HepG2 (cell line): ENCODE measurements at regions not wholly inside any gene's neighbourhood (a gene's known extent, or its start where the extent isn't known, plus 50 kb on each side); places are given as distances from the start of the nearest gene placed in this dataset.

Source experiments
- ATAC-seq: fragments of 200-7000 bp; cut with Tn5 transposase; 3 replicates; pipeline ENCODE4 v1.9.1; 2020; ENCODE audit warnings: mild to moderate bottlenecking, moderate library complexity
- BruUV-seq: library from RNA; stranded (reverse); fragments of 400-500 nt; replicated peaks from 2 replicates; lab custom pipeline; 2021; lab: Mats Ljungman, UMichigan
- CTCF ChIA-PET: fragments of 300-600 bp; formaldehyde crosslinking; extraction: SDS; loops from one replicate; lab custom pipeline; 2021; ENCODE audit warnings: low total read pairs, inconsistent platforms, low intra/inter-chr PET ratio; lab: Yijun Ruan, JAX
- POLR2A ChIA-PET: fragments of 350-600 bp; sonication (Branson Sonifier 250); formaldehyde crosslinking; loops from one replicate; lab custom pipeline; 2020; ENCODE audit warnings: antibody characterized with exemption, inconsistent platforms; lab: Yijun Ruan, JAX
- DNase-seq: peaks from one replicate; pipeline ENCODE4 v3.0.0-alpha.2; 2015; ENCODE audit warnings: low spot score
- FAIRE-seq: peaks from 3 replicates; lab custom pipeline; 2011; peaks lifted over from hg19 to GRCh38; lab: Jason Lieb, UNC
- H2AFZ ChIP-seq: one replicate; pipeline ENCODE4 v1.6.1; 2011; ENCODE audit warnings: low read length, inconsistent platforms
- H3K27ac ChIP-seq: fragments of 300-600 bp; 3 replicates; pipeline ENCODE4 v1.8.0; 2011; ENCODE audit warnings: mixed run types, mild to moderate bottlenecking, mixed read lengths, low read length, inconsistent platforms; ENCODE audit not compliant: insufficient read depth; ENCODE audit errors: extremely low read length
- H3K27me3 ChIP-seq, 2 experiments: fragments of 200-600 bp in 1 of 2; 2 replicates in 1 of 2; 3 replicates in 1 of 2; pipeline versions ENCODE4 v1.6.0 to v1.8.0; 2011; ENCODE audit warnings: low read length in 2 of 2, mild to moderate bottlenecking in 2 of 2, moderate library complexity in 2 of 2, inconsistent platforms in 1 of 2; ENCODE audit not compliant: insufficient read depth in 2 of 2, control insufficient read depth in 1 of 2
- H3K36me3 ChIP-seq, 2 experiments: fragments of 200-600 bp in 1 of 2; replicated peaks in 1 of 2; 2 replicates in 1 of 2; 3 replicates in 1 of 2; pipeline versions ENCODE4 v1.5.1 to v1.8.0; 2011; ENCODE audit warnings: low read length in 2 of 2, inconsistent platforms in 1 of 2; ENCODE audit not compliant: insufficient read depth in 2 of 2, control insufficient read depth in 1 of 2
- H3K4me1 ChIP-seq: 2 replicates; pipeline ENCODE4 v1.5.1; 2012; ENCODE audit warnings: low read length, inconsistent platforms; ENCODE audit not compliant: insufficient read depth
- H3K4me2 ChIP-seq: 2 replicates; pipeline ENCODE4 v1.6.0; 2011; ENCODE audit warnings: low read depth, low read length, inconsistent platforms
- H3K4me3 ChIP-seq, 3 experiments: fragments of 200-600 bp in 1 of 3; sonication (generic), shearing (Covaris generic) in 1 of 3; replicated peaks in 1 of 3; 2 replicates each; pipeline ENCODE4 v1.5.1; 2011 to 2016; ENCODE audit warnings: low read length in 3 of 3, inconsistent platforms in 2 of 3, low read depth in 2 of 3, mild to moderate bottlenecking in 2 of 3, control low read depth in 1 of 3, mixed read lengths in 1 of 3; ENCODE audit not compliant: insufficient read depth in 1 of 3
- H3K79me2 ChIP-seq: one replicate; pipeline ENCODE4 v1.6.1; 2011; ENCODE audit warnings: low read length, inconsistent platforms; ENCODE audit not compliant: insufficient read depth
- H3K9ac ChIP-seq: 2 replicates; pipeline ENCODE4 v1.6.0; 2011; ENCODE audit warnings: mild to moderate bottlenecking, low read depth, low read length, inconsistent platforms; ENCODE audit not compliant: insufficient read depth
- H3K9me3 ChIP-seq: 2 replicates; pipeline ENCODE4 v1.5.1; 2012; ENCODE audit warnings: mild to moderate bottlenecking, low read length
- H4K20me1 ChIP-seq: 2 replicates; pipeline ENCODE4 v1.6.0; 2011; ENCODE audit warnings: inconsistent platforms, mild to moderate bottlenecking, low read length, moderate library complexity; ENCODE audit not compliant: insufficient read depth
- KDM3A ChIP-seq: IDR thresholded peaks from 2 replicates; pipeline ENCODE4 v1.6.1; 2018; ENCODE audit warnings: low read depth, missing compliant biosample characterization
- KLF9 ChIP-seq: IDR thresholded peaks from 2 replicates; pipeline ENCODE4 v1.6.1; 2016; ENCODE audit warnings: low read depth
- KMT2B ChIP-seq: IDR thresholded peaks from 2 replicates; pipeline ENCODE4 v1.6.1; 2016; ENCODE audit warnings: missing genetic modification reagents, missing compliant biosample characterization
- MXD4 ChIP-seq: IDR thresholded peaks from 2 replicates; pipeline ENCODE4 v1.6.1; 2016; ENCODE audit warnings: mild to moderate bottlenecking, missing biosample characterization, missing genetic modification reagents
- REL ChIP-seq: sonication (generic); formaldehyde crosslinking; conservative IDR thresholded peaks from 2 replicates; pipeline ENCODE4 v1.8.0; 2022; ENCODE audit warnings: mild to moderate bottlenecking, missing genetic modification reagents, moderate library complexity
- ZBTB33 ChIP-seq: sonication (generic); formaldehyde crosslinking; IDR thresholded peaks from 2 replicates; pipeline ENCODE4 v1.4.0; 2020; ENCODE audit warnings: missing genetic modification reagents
- ZNF224 ChIP-seq: sonication (generic); formaldehyde crosslinking; IDR thresholded peaks from 2 replicates; pipeline ENCODE4 v1.5.0; 2020; ENCODE audit warnings: mild to moderate bottlenecking, missing genetic modification reagents
- ZNF318 ChIP-seq: sonication (generic); formaldehyde crosslinking; IDR thresholded peaks from 2 replicates; pipeline ENCODE4 v1.4.0; 2020; ENCODE audit warnings: mild to moderate bottlenecking, missing genetic modification reagents
- ZNF563 ChIP-seq: sonication (generic); formaldehyde crosslinking; IDR thresholded peaks from 2 replicates; pipeline ENCODE4 v1.8.0; 2022; ENCODE audit warnings: mild to moderate bottlenecking, moderate library complexity, missing genetic modification reagents
- ZNF670 ChIP-seq: sonication (generic); formaldehyde crosslinking; IDR thresholded peaks from 2 replicates; pipeline ENCODE4 v1.8.0; 2022; ENCODE audit warnings: mild to moderate bottlenecking, missing genetic modification reagents, borderline replicate concordance
- ZNF883 ChIP-seq: sonication (generic); formaldehyde crosslinking; IDR thresholded peaks from 2 replicates; pipeline ENCODE4 v1.5.1; 2020; ENCODE audit warnings: mild to moderate bottlenecking, missing genetic modification reagents; ENCODE audit errors: not compliant biosample characterization
- WGBS: methylation state at CpG from one replicate; pipeline ENCODE4 v1.1.6; 2017; ENCODE audit warnings: low lambda C conversion rate; 5-methylcytosine and 5-hydroxymethylcytosine counted together
- in situ Hi-C: cut with HindIII; loops from 2 replicates; pipeline ENCODE4 v1.10.0; 2017; ENCODE audit warnings: low pct_unique_long_range_greater_than_20kb; ENCODE audit not compliant: extremely low pct_ligation_motif_present
- intact Hi-C: fragments of 100-400 bp; cut with micrococcal nuclease; formaldehyde crosslinking; loops from one replicate; pipeline ENCODE4 v1.10.0; 2022; ENCODE audit not compliant: unreplicated experiment
- TF ChIP-seq, protein P1 (sequence below): sonication (generic); formaldehyde crosslinking; IDR thresholded peaks from 2 replicates; pipeline ENCODE4 v1.5.0; 2020; ENCODE audit warnings: missing genetic modification reagents
- TF ChIP-seq, protein P2 (sequence below): sonication (generic); formaldehyde crosslinking; conservative IDR thresholded peaks from 2 replicates; pipeline ENCODE4 v1.8.0; 2022; ENCODE audit warnings: missing genetic modification reagents

DNA sequence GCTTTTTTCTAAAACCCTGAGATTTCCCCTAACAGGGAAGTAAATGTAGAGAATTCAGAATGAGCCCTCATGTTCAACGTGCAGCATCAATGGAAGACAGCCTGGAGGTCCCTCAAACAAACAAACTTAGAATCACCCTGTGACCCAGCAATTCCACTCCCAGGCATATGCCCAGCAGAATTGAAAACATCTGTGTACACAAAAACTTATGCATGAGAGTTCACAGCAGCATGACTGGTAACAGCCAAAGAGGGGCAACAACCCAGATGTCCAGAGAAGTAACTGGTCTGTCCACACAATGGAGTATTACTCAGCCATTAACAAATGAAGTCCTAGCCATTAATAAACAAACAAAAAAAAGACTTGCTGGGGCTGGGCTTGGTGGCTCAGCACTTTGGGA, 252.7 kb downstream of the PARN start:
- no TSS peak for BruUV-seq
- Histone ChIP-seq H3K27me3 (no peaks in the 10 kb centered on the region), H3K79me2 (no peaks in the 10 kb centered on the region), H3K36me3 (no peaks in the 10 kb centered on the region)
- in situ Hi-C loops: no loop called here
- no peak for TF ChIP-seq REL (CRISPR knock-in tag)
- TF ChIP-seq KDM3A: no peak
- no peak for TF ChIP-seq ZNF318 (CRISPR knock-in tag)
- no peak for TF ChIP-seq ZNF883 (CRISPR knock-in tag)
- TF ChIP-seq KLF9 (CRISPR knock-in tag): no peak
- TF ChIP-seq, protein P1, sequence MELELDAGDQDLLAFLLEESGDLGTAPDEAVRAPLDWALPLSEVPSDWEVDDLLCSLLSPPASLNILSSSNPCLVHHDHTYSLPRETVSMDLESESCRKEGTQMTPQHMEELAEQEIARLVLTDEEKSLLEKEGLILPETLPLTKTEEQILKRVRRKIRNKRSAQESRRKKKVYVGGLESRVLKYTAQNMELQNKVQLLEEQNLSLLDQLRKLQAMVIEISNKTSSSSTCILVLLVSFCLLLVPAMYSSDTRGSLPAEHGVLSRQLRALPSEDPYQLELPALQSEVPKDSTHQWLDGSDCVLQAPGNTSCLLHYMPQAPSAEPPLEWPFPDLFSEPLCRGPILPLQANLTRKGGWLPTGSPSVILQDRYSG (CRISPR knock-in tag): no peak
- peak; percentile 46; the same call in 1 of the 2 replicates for TF ChIP-seq ZBTB33 (CRISPR knock-in tag)
- TF ChIP-seq ZNF224 (CRISPR knock-in tag): no peak
- TF ChIP-seq, protein P2, sequence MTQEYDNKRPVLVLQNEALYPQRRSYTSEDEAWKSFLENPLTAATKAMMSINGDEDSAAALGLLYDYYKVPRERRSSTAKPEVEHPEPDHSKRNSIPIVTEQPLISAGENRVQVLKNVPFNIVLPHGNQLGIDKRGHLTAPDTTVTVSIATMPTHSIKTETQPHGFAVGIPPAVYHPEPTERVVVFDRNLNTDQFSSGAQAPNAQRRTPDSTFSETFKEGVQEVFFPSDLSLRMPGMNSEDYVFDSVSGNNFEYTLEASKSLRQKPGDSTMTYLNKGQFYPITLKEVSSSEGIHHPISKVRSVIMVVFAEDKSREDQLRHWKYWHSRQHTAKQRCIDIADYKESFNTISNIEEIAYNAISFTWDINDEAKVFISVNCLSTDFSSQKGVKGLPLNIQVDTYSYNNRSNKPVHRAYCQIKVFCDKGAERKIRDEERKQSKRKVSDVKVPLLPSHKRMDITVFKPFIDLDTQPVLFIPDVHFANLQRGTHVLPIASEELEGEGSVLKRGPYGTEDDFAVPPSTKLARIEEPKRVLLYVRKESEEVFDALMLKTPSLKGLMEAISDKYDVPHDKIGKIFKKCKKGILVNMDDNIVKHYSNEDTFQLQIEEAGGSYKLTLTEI (CRISPR knock-in tag): no peak
- no peak for TF ChIP-seq MXD4
- TF ChIP-seq KMT2B (CRISPR knock-in tag): no peak
- peak; percentile 66; the same call in 1 of the 2 replicates for TF ChIP-seq ZNF670 (CRISPR knock-in tag)
- TF ChIP-seq ZNF563 (CRISPR knock-in tag): no peak
- TF ChIP-seq, all 625 proteins: peak for 2
- CTCF ChIA-PET: no interaction called here
- Histone ChIP-seq H2AFZ (no peak overlapping the region), H3K27ac (no peak overlapping the region), H3K4me2 (no peak overlapping the region), H4K20me1 (no peaks in the 10 kb centered on the region), H3K4me1 (peaks cover 65% of the 10 kb centered on the region), H3K9ac (no peak overlapping the region), H3K9me3 (no peaks in the 10 kb centered on the region), H3K4me3 (no peak overlapping the region)
- FAIRE-seq (no peak), ATAC-seq (no peak), DNase-seq (no peak)
- WGBS: 29% methylated on average over 1 of the region's 1 CpG
- intact Hi-C loops: loop anchor here (5.0 kb wide), 1 partner anchor 150 kb away; no protein-coding TSS in a partner anchor
- POLR2A ChIA-PET: no interaction called here
